ENCODE measurements at regions not wholly inside any gene's neighbourhood (a gene's known extent, or its start where the extent isn't known, plus 50 kb on each side); places are given as distances from the start of the nearest gene placed in this dataset.

DNA sequence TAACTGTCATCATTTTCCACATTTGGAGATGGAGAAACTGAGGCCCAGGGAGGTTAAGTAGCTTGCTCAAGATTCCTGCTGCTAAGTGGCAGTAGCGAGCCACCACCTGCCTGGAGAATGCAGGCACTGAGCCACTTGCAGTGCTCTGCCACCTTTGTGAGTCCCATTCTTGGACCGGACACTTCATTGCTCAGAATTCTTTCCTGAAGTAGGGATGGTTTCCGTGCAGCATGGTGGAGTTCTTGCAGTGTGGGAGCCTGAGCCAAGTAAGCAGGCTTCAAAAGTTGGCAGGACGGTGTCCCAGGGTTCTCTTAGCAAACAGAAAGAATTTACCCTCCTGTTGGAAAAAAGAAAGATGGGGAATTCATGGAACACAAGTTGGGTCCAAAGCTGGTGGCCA, 115.0 kb upstream of the MMADHC start:
- TF ChIP-seq CTCF (IDR thresholded peaks at IDR 0.05) (no peak), POLR2A (IDR thresholded peaks at IDR 0.05) (no peak)
